GM12892 (cell line): ENCODE measurements at regions not wholly inside any gene's neighbourhood (a gene's known extent, or its start where the extent isn't known, plus 50 kb on each side); places are given as distances from the start of the nearest gene placed in this dataset.

Source experiments
- POLR2A ChIP-seq: IDR thresholded peaks from 2 replicates; pipeline ENCODE4 v1.6.1; 2011; ENCODE audit warnings: low read depth, low read length, control low read depth
- POLR2AphosphoS5 ChIP-seq: IDR thresholded peaks from 2 replicates; pipeline ENCODE4 v1.6.1; 2011; ENCODE audit warnings: low read depth, low read length, control low read depth

DNA sequence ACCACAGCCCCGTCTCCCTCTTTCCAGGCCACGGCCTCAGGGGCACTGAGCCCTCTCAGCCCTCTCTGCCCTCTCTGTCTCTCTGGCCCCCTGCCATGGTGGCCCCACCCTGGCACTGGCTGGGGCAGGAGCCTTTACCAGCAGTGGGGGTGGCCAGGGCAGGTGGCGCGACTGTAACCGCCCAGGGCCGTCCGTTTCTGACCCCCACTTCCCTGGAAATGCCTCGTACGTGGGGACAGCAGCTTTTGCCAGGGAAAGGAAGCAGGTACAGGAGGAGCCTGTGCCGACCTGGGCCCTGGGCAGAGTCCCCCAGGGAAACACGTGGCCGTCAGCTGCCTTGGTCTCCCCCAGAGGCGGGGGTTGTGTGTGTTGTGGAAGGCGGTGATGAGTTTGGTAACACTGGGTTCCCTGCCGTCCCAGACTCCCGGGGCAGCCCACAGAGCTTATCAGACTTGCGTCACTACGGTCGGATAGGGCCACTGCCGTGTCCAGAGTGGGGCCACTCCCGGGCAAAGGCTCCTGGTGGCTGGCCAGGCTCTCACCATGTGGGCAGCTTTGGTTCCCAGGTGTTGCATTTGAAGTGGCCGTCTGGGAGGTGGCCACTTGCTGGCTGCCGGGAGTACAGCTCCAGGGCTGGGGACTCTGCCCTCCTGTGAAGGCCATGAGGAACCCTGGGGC is 249.3 kb upstream of the CIBAR2 start:
- TF ChIP-seq POLR2A (no peak), POLR2AphosphoS5 (no peak)
